HG03442 (cell line): ENCODE measurements at regions not wholly inside any gene's neighbourhood (a gene's known extent, or its start where the extent isn't known, plus 50 kb on each side); places are given as distances from the start of the nearest gene placed in this dataset.
"Not testable (repeated sequence)": the region's sequence is repeated elsewhere in the genome, so short reads cannot be mapped to it uniquely, and the experiment has no call there.

Experiments
- ATAC-seq: cut with Tn5 transposase; IDR thresholded peaks from one replicate; pipeline ENCODE4 v1.9.1; 2021; ENCODE audit warnings: mild to moderate bottlenecking, moderate library complexity; ENCODE audit not compliant: unreplicated experiment

- ATAC-seq = no peak
Measured at GRCh38 chr2:235212501-235213158, 260.8 kb downstream of the SH3BP4 start.

DNA sequence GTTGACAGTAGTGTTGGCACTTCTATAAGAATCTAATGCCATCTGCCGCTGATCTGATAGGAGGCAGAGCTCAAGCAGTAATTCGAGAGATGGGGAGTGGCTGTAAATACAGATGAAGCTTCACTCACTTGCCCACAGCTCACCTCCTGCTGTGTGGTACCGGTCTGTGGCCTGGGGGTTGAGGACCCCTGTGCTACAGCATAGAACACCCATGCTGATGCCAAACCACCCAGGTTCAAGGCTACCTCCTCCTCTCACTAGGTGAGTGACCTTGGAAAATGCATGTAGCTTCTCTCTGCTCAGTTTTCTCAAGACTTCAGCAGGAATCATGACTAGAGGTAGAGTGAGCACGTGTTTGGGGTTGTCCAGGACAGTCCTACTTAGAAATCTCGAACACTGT, 263.4 kb downstream of the SH3BP4 start:
- ATAC-seq = no peak

DNA sequence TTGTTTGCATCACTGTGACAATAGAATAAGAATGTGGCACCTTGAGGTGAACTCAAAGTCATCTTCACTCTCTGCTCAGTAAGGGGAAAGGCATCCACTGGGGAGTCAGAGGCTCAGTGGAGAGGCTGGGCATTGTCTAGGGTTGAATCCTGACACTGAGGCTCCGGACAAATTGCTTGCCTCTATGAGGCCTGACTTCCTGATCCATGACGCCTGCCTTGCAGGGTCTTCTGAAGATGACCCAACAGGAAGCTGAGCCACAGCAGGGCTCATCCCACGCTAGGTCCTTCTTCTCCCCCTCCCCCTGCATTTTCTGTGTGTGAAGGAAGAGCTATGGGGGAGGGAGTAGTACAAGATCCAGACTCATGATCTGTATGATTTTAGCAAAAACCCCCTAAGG, 265.1 kb downstream of the SH3BP4 start:
- no peak for ATAC-seq

DNA sequence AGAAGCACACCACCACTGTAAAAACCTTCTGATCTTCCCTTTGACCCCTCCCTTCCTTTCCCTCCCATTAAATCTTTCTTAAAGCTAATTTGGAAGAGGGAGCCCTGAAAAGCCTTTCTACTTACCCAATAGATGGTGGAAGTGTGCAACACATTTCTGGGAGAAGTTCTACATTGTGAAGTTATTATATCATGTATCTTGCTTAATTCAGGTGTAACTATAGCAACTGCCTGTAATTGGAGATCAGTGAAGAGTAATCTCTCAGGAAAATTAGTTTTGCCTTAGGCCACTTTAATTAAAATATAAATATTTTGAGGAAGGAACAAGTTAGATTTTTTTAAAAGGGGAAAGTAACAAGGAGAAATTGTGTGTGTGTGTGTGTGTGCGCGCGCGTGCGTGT, 266.0 kb downstream of the SH3BP4 start:
- no peak for ATAC-seq

- ATAC-seq = no peak
Measured at GRCh38 chr2:235218486-235218907, 266.7 kb downstream of the SH3BP4 start.

GRCh38 chr2:235219048-235219447, 267.2 kb downstream of the SH3BP4 start:
- ATAC-seq = no peak

GRCh38 chr2:235220331-235220730, 268.5 kb downstream of the SH3BP4 start:
- no peak for ATAC-seq

- no peak for ATAC-seq
Measured at GRCh38 chr2:235223011-235223410, 270.8 kb upstream of the AGAP1 start.

GRCh38 chr2:235224410-235224809, 269.4 kb upstream of the AGAP1 start:
- ATAC-seq = no peak

DNA sequence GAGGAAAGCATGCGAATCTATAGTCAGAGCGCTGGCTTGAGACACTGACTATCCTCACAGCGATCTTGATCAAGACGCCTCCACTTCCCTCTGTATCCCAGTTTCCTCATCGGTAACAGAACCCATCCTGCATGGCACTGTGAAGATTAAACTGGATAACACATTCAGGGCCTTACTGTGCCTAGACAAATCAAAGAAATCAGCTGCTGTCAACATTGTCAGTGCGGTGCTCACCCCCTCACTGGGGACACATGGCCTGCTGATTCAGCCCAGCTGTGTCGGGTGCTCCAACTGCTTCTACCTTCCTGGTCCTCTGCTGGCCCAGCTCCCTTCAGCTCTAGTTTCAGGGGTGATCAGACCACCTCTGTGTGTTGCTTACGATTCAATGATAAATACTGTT, 268.6 kb upstream of the AGAP1 start:
- no peak for ATAC-seq

DNA sequence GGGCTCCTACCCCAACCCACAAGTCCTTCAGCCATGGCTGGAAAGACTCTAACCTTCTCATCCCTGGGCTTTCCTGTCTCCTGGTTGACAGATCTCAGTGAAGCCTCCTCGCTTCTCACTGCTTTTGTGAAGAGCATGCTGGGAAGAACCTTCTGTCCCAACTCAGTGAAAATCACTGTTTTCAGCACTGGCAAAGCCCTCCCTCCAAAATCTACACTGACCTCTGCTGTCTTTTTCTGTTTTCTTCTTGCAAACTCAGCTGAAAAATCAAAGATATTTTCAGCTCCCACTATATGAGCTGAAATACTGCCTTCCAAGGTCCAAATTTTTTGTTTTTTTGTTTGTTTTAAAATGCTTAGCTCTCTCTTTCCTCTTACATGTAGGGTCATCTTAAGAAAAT, 266.3 kb upstream of the AGAP1 start:
- ATAC-seq = no peak

GRCh38 chr2:235228422-235228821, 265.4 kb upstream of the AGAP1 start:
- not testable (repeated sequence) for ATAC-seq

DNA sequence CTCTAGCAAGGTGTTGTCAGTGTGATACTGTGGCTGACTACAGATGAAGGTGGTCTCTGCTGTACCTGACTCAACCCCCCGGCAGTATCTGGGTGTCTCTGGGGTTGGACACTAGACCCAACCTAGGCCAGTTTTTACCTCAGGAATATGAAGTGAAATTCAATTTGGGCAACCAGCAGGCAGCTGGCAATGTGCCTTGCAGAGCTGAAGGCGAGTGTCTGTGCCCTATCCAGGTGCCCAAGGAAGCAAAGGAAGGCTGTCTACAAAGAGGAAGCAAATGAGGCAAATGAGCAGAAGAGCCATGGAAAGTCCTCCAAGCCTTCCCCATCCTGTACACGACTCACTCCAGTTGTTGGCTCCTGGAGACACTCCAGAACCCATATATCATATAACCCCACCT, 264.6 kb upstream of the AGAP1 start:
- ATAC-seq = no peak

- ATAC-seq = no peak
Measured at GRCh38 chr2:235230821-235231601, 262.8 kb upstream of the AGAP1 start.

DNA sequence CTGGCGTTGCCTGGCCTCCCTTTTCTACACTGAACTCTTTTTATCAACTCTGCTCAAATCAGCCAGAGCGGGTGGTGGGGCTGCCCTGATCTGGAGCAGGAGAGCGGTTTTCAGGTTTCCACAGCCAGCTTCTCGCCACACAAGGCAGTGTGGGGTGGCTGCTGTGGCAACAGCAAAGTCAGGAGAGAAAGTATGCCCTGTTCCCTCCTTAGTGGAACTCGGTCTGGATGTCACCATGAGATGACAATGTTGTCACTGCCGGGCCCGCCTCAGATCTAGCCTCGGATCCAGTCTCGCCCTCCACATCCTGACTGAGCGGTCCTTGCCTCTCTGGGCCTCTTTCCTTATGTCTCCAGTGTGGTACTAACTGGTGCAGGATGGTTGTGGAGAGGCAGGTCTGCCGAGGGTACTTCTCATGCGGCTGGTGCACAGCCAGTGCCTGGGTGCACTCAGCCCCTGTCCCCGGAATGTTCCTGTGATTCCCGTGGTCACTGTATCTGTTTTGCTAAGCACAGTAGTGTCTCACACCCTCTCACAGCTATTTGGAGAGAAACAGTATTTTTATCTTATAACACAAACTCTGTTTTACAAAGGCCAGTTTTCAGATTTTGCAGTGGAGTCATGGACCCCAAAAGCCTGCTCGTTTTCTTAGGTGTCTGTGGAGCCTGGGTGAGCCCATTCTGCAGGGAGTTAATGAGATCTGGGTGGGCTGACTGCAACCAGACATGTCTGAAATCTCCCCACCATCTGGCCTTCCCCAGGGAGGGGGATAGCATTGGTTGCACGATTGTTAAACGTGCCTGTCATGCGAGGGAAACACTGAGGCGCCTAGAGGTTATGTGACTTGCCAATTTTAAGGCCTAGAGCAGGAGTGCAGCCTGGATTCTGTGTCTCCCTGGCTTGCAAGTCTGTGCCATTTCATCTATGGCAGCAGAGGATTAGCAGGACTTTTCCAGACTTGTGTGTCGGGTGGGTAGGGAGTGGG, 261.1 kb upstream of the AGAP1 start:
- no peak for ATAC-seq

GRCh38 chr2:235234736-235235135, 259.1 kb upstream of the AGAP1 start:
- ATAC-seq = no peak

GRCh38 chr2:235235977-235236767, 257.7 kb upstream of the AGAP1 start:
- ATAC-seq = no peak

- ATAC-seq = no peak
Measured at GRCh38 chr2:235238537-235238936, 255.3 kb upstream of the AGAP1 start.

GRCh38 chr2:235240574-235240973, 253.3 kb upstream of the AGAP1 start:
- ATAC-seq = no peak
